Skin epidermis (tissue), 12 donors: ENCODE measurements at regions not wholly inside any gene's neighbourhood (a gene's known extent, or its start where the extent isn't known, plus 50 kb on each side); places are given as distances from the start of the nearest gene placed in this dataset.
"Not testable (repeated sequence)": the region's sequence is repeated elsewhere in the genome, so short reads cannot be mapped to it uniquely, and the experiment has no call there.

Experiments used
- H3K27ac ChIP-seq, 21 experiments: fragments of 200-600 bp; sonication (generic) in 11 of 21; one replicate each; pipeline ENCODE4 v1.5.0; 2020; ENCODE audit warnings: mild to moderate bottlenecking in 3 of 21, inconsistent platforms in 2 of 21, moderate library complexity in 2 of 21
- H3K4me3 ChIP-seq, 7 experiments: fragments of 200-600 bp; sonication (generic) in 2 of 7; one replicate each; pipeline ENCODE4 v1.5.0; 2020; ENCODE audit warnings: inconsistent platforms in 2 of 7, mild to moderate bottlenecking in 2 of 7, moderate library complexity in 1 of 7

DNA sequence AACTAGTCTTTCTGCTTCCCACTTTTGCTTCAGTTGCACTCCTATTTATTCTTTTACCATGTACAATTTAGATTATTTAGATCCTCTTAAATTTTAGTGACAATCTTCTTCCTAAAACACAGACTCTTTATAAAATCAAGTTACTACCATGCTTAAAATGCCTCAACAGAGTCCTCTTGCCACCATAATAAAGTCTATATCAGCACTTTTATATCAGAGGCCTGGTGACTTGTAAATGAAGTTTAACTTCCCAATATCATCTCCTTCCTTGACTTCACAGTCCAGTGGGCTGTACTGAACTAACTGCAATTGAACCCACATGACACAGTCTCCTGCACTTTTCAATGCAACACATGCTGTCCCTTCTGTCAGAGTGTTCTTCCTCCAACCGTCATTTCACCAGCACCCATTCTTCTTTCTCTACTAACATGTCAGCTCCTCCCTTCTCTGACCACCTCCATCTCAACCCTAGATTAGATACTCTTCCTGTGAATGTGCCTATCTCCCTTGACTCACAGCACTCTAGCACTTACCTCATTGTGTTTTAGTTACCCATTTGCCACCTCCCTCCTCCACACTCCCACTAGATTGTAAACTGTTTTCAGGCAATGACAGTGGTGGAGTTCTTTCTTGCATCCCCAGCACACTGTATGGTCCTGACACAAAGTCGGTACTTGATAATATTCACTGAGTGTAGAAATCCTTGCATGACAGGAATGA, 414.9 kb downstream of the SATB2 start:
- no peak overlapping the region for H3K4me3 ChIP-seq
- no peak overlapping the region for H3K27ac ChIP-seq

DNA sequence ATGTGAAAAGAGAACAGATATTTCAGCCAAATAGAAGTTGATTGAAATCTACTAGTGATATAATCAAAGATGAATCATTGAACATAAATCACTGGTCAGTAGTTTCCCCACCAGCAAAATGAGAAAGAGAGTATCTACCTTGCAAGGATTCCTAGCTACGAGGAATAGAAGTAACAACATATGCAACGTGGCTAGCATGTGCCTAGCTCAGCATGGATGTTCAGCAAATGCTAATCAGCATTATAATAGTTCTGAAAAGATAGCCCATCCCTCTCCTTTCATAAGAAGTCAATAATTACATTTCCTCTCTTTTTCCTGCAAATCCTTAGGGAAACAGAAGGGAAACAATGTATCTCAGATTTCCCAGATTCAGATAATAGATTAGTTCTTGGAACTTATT, 417.2 kb downstream of the SATB2 start:
- H3K27ac ChIP-seq, result no peak overlapping the region
- H3K4me3 ChIP-seq, result no peak overlapping the region

DNA sequence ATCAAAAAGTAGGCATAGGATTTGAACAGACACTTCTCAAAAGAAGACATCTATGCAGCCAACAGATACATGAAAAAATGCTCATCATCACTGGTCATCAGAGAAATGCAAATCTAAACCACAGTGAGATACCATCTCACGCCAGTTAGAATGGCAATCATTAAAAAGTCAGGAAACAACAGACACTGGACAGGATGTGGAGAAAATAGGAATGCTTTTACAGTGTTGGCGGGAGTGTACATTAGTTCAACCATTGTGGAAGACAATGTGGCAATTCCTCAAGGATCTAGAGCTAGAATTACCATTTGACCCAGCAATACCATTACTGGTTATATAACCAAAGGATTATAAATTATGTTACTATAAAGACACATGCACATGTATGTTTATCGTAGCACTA, 424.0 kb downstream of the SATB2 start:
- not testable (repeated sequence) for H3K27ac ChIP-seq, H3K4me3 ChIP-seq

DNA sequence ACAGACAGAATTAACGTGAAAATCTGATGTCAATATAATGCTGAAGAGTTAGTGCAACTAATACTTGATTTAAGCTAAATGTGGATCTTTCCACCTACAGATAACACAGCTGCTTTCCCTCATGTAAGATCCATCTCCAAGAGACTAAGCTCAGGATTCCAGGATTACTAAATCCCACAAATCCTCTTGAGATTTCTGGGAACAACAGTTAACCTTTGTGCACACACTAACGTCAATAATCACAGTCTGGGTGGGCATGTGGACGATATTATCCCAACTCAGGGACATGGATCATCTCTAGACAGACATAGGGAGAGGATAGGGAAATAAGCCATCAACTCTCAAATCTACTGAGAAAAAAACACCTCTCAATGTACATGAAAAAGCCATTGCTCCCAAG, 432.6 kb downstream of the SATB2 start:
- no peak overlapping the region for H3K4me3 ChIP-seq
- no peak overlapping the region for H3K27ac ChIP-seq

DNA sequence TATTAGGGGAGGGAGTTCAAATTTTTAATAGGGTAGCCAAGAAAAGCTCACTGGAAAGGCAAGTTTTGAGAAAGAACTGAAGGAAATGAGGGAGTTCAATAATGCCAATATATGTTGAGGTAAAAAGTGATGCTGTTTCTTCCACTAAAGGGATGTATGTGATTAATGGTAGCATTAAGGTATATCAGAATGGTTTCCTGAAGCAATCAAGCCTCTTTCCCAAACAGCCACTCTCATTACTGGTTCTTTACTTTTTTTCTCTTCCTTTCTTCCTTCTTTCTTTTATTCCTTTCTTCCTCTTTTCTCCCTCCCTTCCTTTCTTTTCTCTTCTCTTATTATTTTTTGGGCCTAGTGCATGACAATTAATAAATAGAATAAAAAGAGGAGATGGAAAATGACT, 433.5 kb downstream of the SATB2 start:
- no peak overlapping the region for H3K27ac ChIP-seq
- H3K4me3 ChIP-seq, result no peak overlapping the region

DNA sequence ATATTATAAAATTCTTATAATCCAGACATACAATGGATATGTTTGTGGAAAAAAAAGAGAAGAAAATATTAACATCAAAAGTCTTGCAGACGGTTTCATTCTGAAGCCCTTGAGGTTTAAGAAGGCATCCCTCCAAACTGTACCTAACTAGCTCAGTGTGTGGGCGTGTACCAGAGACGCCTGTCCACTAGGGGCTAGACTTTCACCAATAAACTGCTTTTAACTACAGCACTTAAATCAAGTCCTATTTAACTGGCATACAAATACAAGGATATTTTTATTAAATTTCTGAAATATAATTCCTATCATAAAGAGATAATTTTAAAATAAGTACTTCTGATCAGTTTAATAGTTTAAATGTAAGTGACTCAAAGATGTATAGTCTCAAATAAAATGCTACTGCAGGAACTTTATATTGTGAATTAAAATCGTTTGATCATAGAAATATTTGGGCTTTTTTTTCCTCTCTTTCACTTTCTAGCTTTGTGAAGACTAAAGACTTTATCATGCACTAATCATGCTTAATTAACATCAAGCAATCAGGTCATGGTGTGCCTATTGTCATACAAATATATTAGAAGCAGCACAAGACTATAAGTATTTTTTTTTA, 437.7 kb downstream of the SATB2 start:
- no peak overlapping the region for H3K4me3 ChIP-seq
- no peak overlapping the region for H3K27ac ChIP-seq

DNA sequence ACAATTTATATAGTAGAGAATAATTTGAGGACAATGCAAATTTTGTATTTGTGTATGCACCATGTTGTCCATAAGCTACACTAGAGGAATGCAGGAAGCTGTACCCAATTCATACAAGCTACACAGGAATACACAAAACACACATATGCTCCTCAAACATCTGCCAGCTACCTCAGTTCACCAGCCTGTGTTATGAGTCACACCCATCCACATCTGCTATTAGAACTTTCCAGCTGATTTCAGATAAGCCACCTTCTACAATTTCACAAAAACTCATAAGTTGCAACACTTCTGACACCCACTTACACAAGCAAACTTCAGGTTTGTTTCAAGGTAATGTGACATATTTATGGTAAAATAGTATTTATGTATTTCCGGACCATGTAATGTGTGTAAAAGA, 438.9 kb downstream of the SATB2 start:
- no peak overlapping the region for H3K4me3 ChIP-seq
- no peak overlapping the region for H3K27ac ChIP-seq

DNA sequence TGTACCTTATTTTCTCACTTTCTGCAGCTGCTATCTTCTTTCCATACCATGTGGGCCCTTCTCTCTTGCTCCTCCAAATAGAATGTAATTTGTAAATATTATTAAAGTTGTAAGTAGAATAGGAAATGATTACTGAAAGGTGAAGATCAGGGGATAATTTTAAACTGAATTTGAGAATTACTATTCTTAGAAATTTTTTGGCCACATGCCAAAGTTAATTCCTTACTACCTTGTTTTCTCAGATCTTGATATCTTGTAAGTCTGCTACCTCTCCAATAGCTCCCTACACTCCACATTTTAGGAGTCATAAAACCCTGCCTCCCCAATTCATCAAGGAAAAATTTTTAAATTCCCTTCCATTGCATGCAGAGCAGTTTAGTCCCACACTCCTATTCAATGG, 442.7 kb downstream of the SATB2 start:
- H3K4me3 ChIP-seq, result no peak overlapping the region
- no peak overlapping the region for H3K27ac ChIP-seq

DNA sequence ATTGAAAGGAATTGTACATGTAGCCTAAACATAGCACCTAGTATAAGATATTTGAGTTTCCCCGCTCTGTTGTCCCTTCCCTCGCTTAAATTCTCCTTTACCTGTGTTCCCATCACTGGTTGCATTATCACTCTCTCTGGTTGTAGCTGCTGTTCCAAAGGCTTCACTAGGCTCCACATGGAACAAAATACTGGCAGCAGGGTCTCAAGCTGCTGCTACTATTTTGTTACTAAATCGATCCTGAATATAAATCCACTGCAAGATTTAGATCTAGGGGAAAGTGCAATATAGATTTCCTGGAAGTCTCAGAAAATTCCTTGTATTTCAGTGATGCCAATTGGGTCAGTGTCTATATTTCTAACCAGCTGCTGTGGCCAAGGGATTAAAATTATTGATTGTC, 443.5 kb downstream of the SATB2 start:
- Histone ChIP-seq H3K4me3 (no peak overlapping the region), H3K27ac (no peak overlapping the region)

DNA sequence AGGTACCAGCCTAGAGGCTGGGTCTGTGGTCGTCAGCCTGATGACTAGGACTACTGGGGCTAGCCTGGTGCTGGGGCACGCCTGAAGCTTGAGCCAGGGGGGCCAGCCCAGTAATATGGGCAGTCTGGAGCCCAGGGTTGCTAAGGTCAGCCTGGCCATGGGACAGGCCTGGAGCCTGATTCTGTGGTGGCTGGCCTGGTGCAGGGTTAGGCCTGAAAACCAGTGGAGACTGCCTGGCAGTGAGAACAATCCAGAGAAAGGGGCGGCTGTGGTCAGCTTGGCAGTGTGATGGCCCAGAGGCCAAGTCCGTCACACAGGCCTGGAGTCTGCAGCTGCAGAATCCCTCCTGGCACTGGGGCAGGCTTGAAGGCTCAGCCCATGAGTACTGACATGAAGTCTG, 445.8 kb downstream of the SATB2 start:
- Histone ChIP-seq H3K4me3 (no peak overlapping the region), H3K27ac (no peak overlapping the region)

DNA sequence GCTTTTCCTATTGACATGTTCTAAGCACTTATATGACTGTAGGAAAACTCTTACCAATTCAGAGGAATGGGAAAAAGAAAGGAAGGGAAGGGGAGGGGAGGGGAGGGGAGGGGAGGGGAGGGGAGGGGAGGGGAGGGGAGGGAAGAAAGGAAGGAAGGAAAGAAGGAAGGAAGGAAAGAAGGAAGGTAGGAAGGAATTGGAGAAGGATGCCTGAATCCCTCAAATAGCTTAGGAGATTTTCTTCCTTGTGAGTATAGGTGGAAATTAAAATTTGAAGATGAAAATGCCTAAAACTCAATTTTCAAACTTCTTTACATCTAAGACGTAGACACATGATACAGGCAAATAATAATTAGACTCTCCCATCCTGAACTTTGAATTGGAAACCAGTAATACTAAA, 463.1 kb downstream of the SATB2 start:
- no peak overlapping the region for H3K27ac ChIP-seq
- H3K4me3 ChIP-seq, result no peak overlapping the region

DNA sequence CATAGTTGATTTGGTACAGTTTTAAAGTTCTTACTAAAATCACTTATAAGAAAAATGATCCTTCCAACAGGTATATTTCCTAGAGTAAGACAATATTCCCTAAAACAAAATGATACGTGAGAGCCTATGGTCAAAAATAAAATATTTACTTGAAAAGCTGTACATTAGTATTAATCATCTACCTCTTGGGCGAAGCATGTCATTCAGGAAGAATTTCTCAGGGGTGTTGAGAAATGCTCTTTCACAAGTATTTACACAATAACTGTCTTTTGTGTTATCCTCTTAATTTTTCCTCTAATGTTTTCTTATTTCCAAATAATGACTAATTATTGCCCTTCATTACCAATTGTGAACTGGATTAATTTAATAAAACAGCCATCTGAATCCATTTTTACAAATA, 466.3 kb downstream of the SATB2 start:
- H3K27ac ChIP-seq, result no peak overlapping the region
- no peak overlapping the region for H3K4me3 ChIP-seq

DNA sequence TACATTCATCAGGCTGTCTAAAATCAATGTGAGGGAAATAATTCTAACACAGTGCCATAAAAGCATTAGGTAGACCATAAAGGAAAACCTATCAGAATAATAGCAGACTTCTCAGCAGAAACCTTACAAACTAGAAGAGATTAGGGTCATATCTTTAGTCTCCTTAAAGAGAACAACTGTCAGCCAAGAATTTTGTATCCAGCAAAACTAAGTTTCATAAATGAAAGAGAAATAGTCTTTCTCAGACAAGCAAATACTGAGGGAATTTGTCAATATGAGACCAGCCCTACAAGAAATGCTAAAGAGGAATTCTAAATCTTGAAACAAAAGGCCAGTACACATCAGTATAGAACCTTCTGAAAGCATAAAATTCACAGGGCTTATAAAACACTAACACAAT, 482.0 kb downstream of the SATB2 start:
- no peak overlapping the region for H3K4me3 ChIP-seq
- no peak overlapping the region for H3K27ac ChIP-seq

DNA sequence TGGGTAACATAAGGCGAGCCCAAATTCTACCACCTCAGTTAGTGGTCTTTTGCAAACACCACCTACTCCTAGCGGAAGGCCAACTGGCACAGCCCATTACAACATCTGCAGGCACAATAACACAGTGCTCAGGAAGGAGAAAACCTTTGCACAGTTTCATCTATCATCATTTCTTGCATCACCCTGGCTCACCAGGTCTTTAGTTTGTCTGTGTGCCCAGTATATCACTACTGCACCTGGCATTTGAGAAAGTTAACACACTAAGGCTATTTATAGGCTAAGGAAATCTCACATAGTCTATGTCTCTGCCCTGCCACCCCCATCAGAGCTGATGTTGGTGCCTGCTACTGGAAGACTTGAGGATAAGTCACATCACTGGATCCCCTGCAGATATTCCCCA, 484.0 kb downstream of the SATB2 start:
- no peak overlapping the region for H3K27ac ChIP-seq
- H3K4me3 ChIP-seq, result no peak overlapping the region

DNA sequence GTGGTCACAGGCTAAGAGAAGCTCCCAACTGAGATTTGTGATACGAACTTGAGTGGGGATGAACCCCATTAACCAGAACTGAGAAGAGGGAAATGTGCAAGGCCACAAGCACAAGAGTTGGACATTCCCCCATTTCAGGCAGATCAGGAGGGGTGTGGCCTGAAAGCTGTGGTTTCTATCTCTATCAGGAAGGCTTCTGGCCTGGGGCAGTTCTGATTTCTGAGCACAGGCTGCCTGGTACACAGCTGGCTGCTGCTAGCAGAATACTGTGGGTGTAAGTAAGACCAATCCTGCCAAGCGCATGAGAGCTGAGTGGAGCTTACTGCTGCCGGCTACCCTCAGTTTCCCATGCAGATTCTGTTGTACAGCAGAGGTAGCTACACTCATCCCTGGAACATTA, 484.6 kb downstream of the SATB2 start:
- Histone ChIP-seq H3K27ac (no peak overlapping the region), H3K4me3 (no peak overlapping the region)

DNA sequence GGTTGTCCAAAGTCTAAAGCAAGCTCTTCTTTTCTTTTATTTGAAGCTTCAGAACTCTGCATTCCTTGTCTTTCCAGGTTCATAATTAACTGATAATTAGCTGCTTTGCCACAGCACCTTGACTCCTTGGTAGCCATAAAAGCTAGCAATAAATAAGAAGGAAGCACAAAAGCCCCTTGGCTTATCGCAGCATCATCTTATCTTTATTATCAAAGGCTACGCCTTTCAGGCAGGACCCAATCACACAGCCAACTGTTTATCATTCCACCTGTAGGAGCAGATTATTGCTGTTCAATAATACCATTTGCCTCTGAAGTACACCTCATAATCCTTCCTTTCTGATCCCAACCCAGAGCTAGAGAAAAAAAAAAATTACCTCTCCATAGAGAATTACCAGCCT, 489.2 kb downstream of the SATB2 start:
- no peak overlapping the region for H3K4me3 ChIP-seq
- H3K27ac ChIP-seq, result no peak overlapping the region

DNA sequence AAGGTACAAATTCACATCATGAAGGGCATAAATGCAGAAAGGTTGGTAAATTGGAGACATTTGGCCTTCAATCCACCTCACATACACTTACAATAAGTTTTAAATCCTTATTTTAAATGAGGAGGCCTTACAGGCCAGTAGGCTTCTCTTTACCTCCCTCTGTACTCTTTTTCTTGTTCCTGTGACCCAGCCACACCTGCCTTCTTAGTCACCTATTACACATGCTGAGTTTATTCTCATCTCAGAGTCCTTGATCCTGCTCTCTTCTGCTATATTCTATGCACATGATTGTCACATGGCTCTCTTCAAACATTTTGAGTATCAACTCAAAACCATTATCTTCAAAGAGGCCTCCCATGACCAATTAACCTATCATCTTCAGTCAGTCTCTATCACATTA, 491.5 kb downstream of the SATB2 start:
- Histone ChIP-seq H3K4me3 (no peak overlapping the region), H3K27ac (no peak overlapping the region)

DNA sequence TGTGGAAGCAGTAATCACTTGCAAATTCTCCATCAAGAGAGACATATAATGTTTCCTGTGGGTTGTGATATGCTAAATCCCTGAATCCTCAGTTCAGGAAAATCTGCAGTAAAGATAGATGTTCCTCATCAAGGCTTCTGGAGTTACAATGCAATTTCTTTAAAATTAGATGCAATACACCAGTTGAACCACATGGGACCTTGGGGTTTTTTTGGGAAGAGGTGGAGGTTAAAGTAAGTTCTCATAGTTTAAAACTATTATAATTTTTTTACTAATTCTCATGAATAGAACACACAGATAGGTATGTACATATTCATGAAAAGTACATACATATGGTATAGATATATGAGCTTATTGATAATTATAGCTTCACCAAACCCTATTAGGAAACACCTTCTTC, 496.2 kb downstream of the SATB2 start:
- Histone ChIP-seq H3K27ac (no peak overlapping the region), H3K4me3 (no peak overlapping the region)

DNA sequence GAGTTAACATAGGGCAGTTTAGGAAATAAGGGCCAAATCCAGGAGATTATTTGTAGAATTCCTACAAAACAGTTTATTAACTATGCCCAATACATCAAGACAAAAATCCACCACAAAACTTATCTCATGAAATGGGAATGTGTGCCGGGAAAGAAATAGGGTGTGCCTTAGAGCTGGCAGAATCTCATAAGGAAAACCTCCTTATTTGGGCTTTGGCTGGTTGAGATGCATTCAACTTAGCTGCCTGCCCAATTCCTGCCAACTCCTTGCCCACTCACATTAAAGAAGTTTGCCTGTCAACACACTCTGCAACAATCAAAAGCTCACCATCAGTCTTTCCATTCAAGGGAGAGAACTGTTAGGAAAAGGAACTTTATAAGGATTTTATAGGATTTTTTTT, 500.6 kb downstream of the SATB2 start:
- H3K27ac ChIP-seq, result no peak overlapping the region
- no peak overlapping the region for H3K4me3 ChIP-seq

DNA sequence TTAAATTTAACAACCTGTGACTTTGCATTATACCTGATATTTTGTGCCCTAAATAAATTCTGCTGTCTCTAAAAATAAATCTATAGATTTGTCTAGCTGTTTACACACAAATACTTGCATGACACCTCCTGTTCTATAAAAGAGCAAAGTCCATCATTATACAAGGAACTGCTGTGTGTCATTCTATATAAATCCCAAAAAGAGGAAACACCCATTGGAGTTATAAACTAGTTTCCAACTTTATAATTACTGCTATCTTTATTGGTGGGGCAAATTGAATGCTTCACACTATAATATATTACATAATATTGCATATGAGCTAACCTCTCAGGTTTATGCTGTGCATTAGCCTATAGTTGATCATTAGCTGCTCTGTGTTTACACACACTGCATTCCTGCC, 504.4 kb downstream of the SATB2 start:
- Histone ChIP-seq H3K27ac (no peak overlapping the region), H3K4me3 (no peak overlapping the region)

DNA sequence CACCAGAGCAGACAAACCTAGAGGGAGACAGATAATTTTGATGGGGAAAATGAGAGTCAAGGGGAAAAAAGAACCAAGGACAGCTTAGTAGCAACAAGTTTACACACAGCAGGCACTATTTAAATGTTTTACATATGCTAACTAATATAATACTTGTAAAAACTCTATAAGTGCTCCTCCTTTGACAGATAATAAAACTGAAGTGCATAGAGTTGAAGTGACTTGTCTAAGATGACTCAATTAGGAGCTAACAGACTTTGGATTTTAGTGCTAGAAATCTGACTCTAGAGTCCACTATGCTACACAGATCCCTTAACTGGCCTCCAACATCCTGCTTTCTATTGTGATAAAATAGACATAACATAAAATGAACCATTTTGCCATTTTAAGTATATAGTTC, 506.9 kb downstream of the SATB2 start:
- H3K27ac ChIP-seq, result no peak overlapping the region
- no peak overlapping the region for H3K4me3 ChIP-seq

DNA sequence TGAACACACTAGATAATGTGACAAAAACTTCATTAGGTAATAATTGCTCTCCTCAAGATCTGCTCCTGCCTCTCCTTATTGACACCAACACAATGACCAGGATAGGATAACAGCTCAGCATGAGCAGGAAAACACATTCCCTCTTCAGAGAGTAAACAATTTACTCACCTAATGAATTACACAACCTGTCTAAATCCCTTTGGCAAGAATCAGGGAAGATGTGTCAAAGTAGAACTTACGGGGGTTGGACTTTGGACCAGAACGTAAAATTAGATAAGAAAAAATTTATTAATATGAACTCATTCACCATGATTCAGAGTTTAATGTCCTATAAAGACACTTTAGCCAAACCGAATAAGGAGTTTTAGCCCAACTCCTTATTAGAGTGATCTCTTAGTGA, 512.2 kb downstream of the SATB2 start:
- Histone ChIP-seq H3K4me3 (no peak overlapping the region), H3K27ac (no peak overlapping the region)
